ENCODE measurements at regions not wholly inside any gene's neighbourhood (a gene's known extent, or its start where the extent isn't known, plus 50 kb on each side); places are given as distances from the start of the nearest gene placed in this dataset.

DNA sequence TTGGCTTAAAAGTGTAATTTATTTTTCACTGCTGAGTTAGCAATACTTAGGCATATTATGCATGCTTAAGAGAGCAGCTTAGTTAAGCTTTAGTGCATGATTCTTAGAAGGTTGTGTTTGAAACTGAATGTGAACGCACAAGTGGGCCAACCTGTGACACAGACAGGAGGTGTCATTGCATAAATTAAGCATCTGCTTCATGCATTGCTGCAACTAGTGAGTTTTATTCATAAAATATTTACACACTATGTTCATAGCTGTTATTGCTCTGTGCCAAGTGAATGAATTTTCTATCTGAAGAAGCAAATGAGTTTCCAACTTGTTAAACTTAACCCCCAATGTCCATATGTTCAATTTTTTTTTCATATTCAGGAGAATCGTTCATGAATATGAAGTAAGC is 806.4 kb downstream of the GALR1 start:
- Histone ChIP-seq H3K4me3 (no peak overlapping the region), H3K36me3 (no peaks in the 10 kb centered on the region), H3K27ac (no peak overlapping the region), H3K9me3 (no peaks in the 10 kb centered on the region), H3K4me1 (no peaks in the 10 kb centered on the region), H3K27me3 (no peaks in the 10 kb centered on the region)
- DNase-seq (ENCODE audit: extremely low spot score in 2 of 2) = no peak
- intact Hi-C loops (cut with DNase I) = no loop called here
- TF ChIP-seq, protein P1, sequence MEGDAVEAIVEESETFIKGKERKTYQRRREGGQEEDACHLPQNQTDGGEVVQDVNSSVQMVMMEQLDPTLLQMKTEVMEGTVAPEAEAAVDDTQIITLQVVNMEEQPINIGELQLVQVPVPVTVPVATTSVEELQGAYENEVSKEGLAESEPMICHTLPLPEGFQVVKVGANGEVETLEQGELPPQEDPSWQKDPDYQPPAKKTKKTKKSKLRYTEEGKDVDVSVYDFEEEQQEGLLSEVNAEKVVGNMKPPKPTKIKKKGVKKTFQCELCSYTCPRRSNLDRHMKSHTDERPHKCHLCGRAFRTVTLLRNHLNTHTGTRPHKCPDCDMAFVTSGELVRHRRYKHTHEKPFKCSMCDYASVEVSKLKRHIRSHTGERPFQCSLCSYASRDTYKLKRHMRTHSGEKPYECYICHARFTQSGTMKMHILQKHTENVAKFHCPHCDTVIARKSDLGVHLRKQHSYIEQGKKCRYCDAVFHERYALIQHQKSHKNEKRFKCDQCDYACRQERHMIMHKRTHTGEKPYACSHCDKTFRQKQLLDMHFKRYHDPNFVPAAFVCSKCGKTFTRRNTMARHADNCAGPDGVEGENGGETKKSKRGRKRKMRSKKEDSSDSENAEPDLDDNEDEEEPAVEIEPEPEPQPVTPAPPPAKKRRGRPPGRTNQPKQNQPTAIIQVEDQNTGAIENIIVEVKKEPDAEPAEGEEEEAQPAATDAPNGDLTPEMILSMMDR (IDR thresholded peaks at IDR 0.05) = no peak
- TF ChIP-seq POLR2AphosphoS5 (IDR thresholded peaks at IDR 0.05; ENCODE audit: insufficient read depth in 1 of 2, low read depth in 1 of 2) = no peak
- TF ChIP-seq POLR2A (IDR thresholded peaks at IDR 0.05) = no peak

DNA sequence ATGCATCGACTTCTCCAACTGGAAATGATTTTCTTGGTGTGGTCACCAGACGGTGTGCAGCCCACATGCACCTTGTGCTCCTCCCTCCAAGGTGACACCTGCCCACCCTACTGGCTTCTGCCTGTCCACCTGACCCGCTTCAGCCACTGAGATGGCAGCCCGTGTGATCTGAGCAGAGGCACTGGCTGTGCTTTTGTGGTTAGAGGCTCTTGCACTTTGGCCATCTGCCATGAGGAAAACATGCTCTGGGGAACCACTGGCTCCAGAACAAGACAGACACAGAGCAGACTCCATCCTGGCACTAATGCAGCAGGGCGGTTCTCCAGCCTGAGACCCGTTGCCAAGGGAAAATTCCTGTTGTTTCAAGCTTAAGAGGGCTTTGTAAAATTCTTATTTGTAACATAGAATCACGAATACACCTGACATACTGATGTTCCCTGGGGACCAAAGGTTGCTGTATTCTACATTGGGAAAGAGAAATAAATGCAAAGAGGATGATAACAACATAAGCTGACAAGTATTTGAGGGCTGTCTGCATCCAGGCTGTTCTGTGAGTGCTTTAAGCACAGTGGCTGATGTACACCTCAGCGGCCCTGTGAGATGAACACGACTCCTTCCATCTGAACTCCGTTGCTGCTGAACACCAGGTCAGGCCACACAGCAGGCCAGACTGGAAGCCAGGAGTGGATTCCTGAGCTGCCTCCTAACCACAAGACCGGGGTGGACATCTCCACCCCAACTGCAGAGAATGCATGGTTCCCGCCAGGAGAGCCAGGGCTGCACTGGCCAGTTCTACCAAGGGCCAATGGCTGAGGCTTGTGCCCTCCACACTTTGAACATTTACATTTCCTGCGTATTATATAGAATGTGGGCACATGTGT is 820.4 kb downstream of the GALR1 start:
- H3K4me1 ChIP-seq = peaks cover 10% of the 10 kb centered on the region
- no peaks in the 10 kb centered on the region for H3K27me3 ChIP-seq
- no peak overlapping the region for H3K27ac ChIP-seq
- no peak overlapping the region for H3K4me3 ChIP-seq
- DNase-seq (ENCODE audit: extremely low spot score in 2 of 2) = no peak
- H3K9me3 ChIP-seq = no peaks in the 10 kb centered on the region
- H3K36me3 ChIP-seq = no peaks in the 10 kb centered on the region
- TF ChIP-seq, protein P1 (IDR thresholded peaks at IDR 0.05) = no peak
- TF ChIP-seq POLR2A (IDR thresholded peaks at IDR 0.05) (no peak), POLR2AphosphoS5 (IDR thresholded peaks at IDR 0.05; ENCODE audit: insufficient read depth in 1 of 2, low read depth in 1 of 2) (no peak)
- intact Hi-C loops (cut with DNase I) = no loop called here

DNA sequence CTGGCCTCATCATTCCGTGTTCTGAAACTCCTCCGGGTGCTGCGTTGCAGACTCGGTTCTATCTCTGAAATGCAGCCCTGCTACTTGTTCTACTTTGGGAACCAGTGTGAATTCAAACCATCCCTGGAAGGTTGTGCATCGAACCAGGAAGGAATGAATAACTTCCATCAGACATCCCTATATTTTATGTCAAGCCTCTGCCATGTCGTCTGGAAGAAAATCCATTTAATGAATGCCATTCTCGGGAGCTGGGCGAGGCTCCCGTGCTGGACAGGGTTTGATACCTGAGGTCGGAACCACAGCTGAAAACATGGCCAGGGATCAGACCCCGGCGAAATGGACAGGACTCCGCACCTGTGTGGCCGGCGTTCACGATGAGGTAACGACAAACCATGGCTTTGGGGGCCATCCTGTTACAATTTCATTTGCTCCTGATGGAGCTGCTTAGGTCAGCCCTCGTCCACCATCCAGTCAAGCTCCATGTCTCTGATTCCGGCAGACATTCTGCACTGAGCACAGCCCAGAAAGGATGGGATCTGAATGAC is 821.6 kb downstream of the GALR1 start:
- no peaks in the 10 kb centered on the region for H3K9me3 ChIP-seq
- intact Hi-C loops (cut with DNase I) = no loop called here

DNA sequence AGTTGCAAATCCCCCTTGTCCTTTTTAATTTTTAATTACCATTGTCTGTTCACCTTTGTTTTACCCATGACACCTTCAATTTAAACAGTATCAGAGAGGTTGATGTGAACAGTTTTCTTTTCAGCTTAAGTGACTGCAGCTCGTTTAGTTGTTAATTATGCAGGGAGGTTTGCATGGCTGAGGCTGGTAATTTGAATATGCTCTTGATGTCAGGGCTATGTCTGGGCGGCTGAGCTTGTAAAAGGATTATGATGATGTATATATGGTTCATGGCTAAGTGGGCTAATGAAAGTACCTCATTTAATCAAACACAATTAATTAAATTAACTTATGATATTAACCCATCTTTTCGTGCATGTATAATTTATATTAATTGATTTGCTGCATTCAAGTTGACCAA is 822.1 kb downstream of the GALR1 start:
- TF ChIP-seq POLR2AphosphoS5 (IDR thresholded peaks at IDR 0.05; ENCODE audit: insufficient read depth in 1 of 2, low read depth in 1 of 2) (no peak), POLR2A (IDR thresholded peaks at IDR 0.05) (no peak)
- Histone ChIP-seq H3K9me3 (no peaks in the 10 kb centered on the region), H3K36me3 (no peaks in the 10 kb centered on the region), H3K4me1 (peaks cover 10% of the 10 kb centered on the region), H3K27ac (no peak overlapping the region), H3K4me3 (no peak overlapping the region), H3K27me3 (no peaks in the 10 kb centered on the region)
- DNase-seq (ENCODE audit: extremely low spot score in 2 of 2) = no peak
- intact Hi-C loops (cut with DNase I) = no loop called here

More for the DNA sequence above, 821.6 kb downstream of the GALR1 start:
- no peak for DNase-seq (ENCODE audit: extremely low spot score in 2 of 2)
- Histone ChIP-seq H3K27me3 (no peaks in the 10 kb centered on the region), H3K27ac (no peak overlapping the region), H3K4me3 (no peak overlapping the region), H3K36me3 (no peaks in the 10 kb centered on the region), H3K4me1 (peaks cover 10% of the 10 kb centered on the region)
- TF ChIP-seq, protein P1 (IDR thresholded peaks at IDR 0.05) = no peak
- TF ChIP-seq POLR2AphosphoS5 (IDR thresholded peaks at IDR 0.05; ENCODE audit: insufficient read depth in 1 of 2, low read depth in 1 of 2) (no peak), POLR2A (IDR thresholded peaks at IDR 0.05) (no peak)

DNA sequence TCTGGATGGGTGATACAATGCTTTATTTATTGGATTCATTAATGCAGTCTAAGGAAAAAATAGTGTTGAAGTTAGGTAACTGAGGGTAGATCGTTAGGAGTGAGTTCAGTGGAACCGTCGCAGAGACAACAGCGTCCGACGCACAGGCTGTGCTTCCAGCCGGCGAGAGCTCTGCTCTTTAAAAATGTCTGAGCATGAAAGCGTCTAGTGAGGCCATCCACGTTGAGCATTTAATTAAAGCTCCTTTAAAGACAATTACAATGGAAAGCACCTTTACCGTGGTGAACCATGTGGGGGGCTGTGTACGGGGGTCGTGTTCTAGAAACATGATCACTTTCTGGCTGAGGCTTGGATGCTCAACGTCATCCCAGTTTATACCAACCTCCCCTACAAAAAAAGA is 822.7 kb downstream of the GALR1 start:
- no peak overlapping the region for H3K4me3 ChIP-seq

More for the DNA sequence above, 822.7 kb downstream of the GALR1 start:
- Histone ChIP-seq H3K27me3 (no peaks in the 10 kb centered on the region), H3K4me1 (peaks cover 10% of the 10 kb centered on the region), H3K9me3 (no peaks in the 10 kb centered on the region), H3K27ac (no peak overlapping the region), H3K36me3 (no peaks in the 10 kb centered on the region)
- TF ChIP-seq POLR2A (IDR thresholded peaks at IDR 0.05) = no peak
- TF ChIP-seq, protein P1 (IDR thresholded peaks at IDR 0.05) = no peak
- TF ChIP-seq POLR2AphosphoS5 (IDR thresholded peaks at IDR 0.05; ENCODE audit: insufficient read depth in 1 of 2, low read depth in 1 of 2) = no peak
- no peak for DNase-seq (ENCODE audit: extremely low spot score in 2 of 2)
- intact Hi-C loops (cut with DNase I) = no loop called here

Data from vagina (tissue), 2 donors.